Keratinocyte (primary cell): ENCODE measurements at regions not wholly inside any gene's neighbourhood (a gene's known extent, or its start where the extent isn't known, plus 50 kb on each side); places are given as distances from the start of the nearest gene placed in this dataset.

Experiments
- DNase-seq: peaks from one replicate; pipeline ENCODE4 v3.0.0-alpha.2; 2011; ENCODE audit warnings: low read depth, missing footprints, low spot score
- FAIRE-seq: peaks from 2 replicates; lab custom pipeline; 2011; peaks lifted over from hg19 to GRCh38; lab: Jason Lieb, UNC
- H2AFZ ChIP-seq: 2 replicates; pipeline ENCODE4 v1.6.0; 2012; ENCODE audit warnings: low read length, control low read depth, inconsistent platforms; ENCODE audit not compliant: control insufficient read depth
- H3K27ac ChIP-seq: 2 replicates; pipeline ENCODE4 v1.5.1; 2011; ENCODE audit warnings: low read length; ENCODE audit not compliant: control insufficient read depth, insufficient read depth
- H3K27me3 ChIP-seq: 3 replicates; pipeline ENCODE4 v1.6.0; 2011; ENCODE audit warnings: low read length; ENCODE audit not compliant: control insufficient read depth, insufficient read depth; ENCODE audit errors: extremely low read depth
- H3K36me3 ChIP-seq, 2 experiments: 2 replicates in 1 of 2; 3 replicates in 1 of 2; pipeline ENCODE4 v1.5.1; 2011; ENCODE audit warnings: low read length in 2 of 2, mild to moderate bottlenecking in 1 of 2; ENCODE audit not compliant: control insufficient read depth in 2 of 2, insufficient read depth in 2 of 2; ENCODE audit errors: extremely low read depth in 1 of 2
- H3K4me1 ChIP-seq: 3 replicates; pipeline ENCODE4 v1.5.1; 2011; ENCODE audit warnings: low read length; ENCODE audit not compliant: control insufficient read depth, insufficient read depth; ENCODE audit errors: extremely low read depth
- H3K4me2 ChIP-seq: 3 replicates; pipeline ENCODE4 v1.6.0; 2011; ENCODE audit warnings: low read depth, low read length; ENCODE audit not compliant: control insufficient read depth, insufficient read depth; ENCODE audit errors: extremely low read depth
- H3K4me3 ChIP-seq, 3 experiments: fragments of 200-600 bp in 1 of 3; sonication (generic) in 1 of 3; 2 replicates in 2 of 3; 3 replicates in 1 of 3; pipeline ENCODE4 v1.5.1; 2011 to 2016; ENCODE audit warnings: low read length in 3 of 3, mild to moderate bottlenecking in 3 of 3, control low read depth in 2 of 3, inconsistent platforms in 1 of 3, low read depth in 1 of 3, mixed read lengths in 1 of 3, mixed run types in 1 of 3, moderate library complexity in 1 of 3; ENCODE audit not compliant: control insufficient read depth in 2 of 3, insufficient read depth in 2 of 3; ENCODE audit errors: extremely low read depth in 1 of 3
- H3K79me2 ChIP-seq: 2 replicates; pipeline ENCODE4 v1.6.0; 2012; ENCODE audit warnings: low read length; ENCODE audit not compliant: control insufficient read depth, insufficient read depth
- H3K9ac ChIP-seq: 3 replicates; pipeline ENCODE4 v1.6.0; 2011; ENCODE audit warnings: low read length; ENCODE audit not compliant: control insufficient read depth, insufficient read depth; ENCODE audit errors: extremely low read depth
- H3K9me1 ChIP-seq: 3 replicates; pipeline ENCODE4 v1.6.0; 2011; ENCODE audit warnings: low read length; ENCODE audit not compliant: control insufficient read depth, insufficient read depth; ENCODE audit errors: extremely low read depth
- H3K9me3 ChIP-seq: 2 replicates; pipeline ENCODE4 v1.5.1; 2012; ENCODE audit warnings: low read depth, low read length; ENCODE audit not compliant: control insufficient read depth
- H4K20me1 ChIP-seq: 3 replicates; pipeline ENCODE4 v1.6.0; 2011; ENCODE audit warnings: low read length; ENCODE audit not compliant: control insufficient read depth, insufficient read depth; ENCODE audit errors: extremely low read depth
- CTCF ChIP-seq, 3 experiments: IDR thresholded peaks in 1 of 3; conservative IDR thresholded peaks in 1 of 3; optimal IDR thresholded peaks in 1 of 3; 2 replicates in 2 of 3; 3 replicates in 1 of 3; pipeline versions ENCODE3 to v1.5.1; 2011; ENCODE audit warnings: low read length in 3 of 3, mild to moderate bottlenecking in 3 of 3, moderate library complexity in 2 of 3, control low read depth in 1 of 3, inconsistent platforms in 1 of 3; ENCODE audit not compliant: insufficient read depth in 2 of 3; ENCODE audit errors: extremely low read depth in 1 of 3
- EZH2 ChIP-seq: IDR thresholded peaks from one replicate; pipeline ENCODE4 v1.6.1; 2012; ENCODE audit warnings: inconsistent platforms, mild to moderate bottlenecking, low read length, moderate library complexity
- dilution Hi-C: fragments of 300-500 bp; cut with MboI; formaldehyde crosslinking; loops from one replicate; pipeline ENCODE4 v1.7.0; 2020; ENCODE audit warnings: low sequenced_read_pairs; ENCODE audit not compliant: extremely low pct_ligation_motif_present

- FAIRE-seq: no peak
- no peak overlapping the region for H3K4me3 ChIP-seq
- no peaks in the 10 kb centered on the region for H3K4me1 ChIP-seq
- no peaks in the 10 kb centered on the region for H4K20me1 ChIP-seq
- H3K4me2 ChIP-seq: no peak overlapping the region
- no peak overlapping the region for H3K27ac ChIP-seq
- no peaks in the 10 kb centered on the region for H3K9me3 ChIP-seq
- H3K36me3 ChIP-seq: no peaks in the 10 kb centered on the region
- dilution Hi-C loops: no loop called here
- H2AFZ ChIP-seq: no peak overlapping the region
- H3K9ac ChIP-seq: no peak overlapping the region
- H3K27me3 ChIP-seq: no peaks in the 10 kb centered on the region
- no peak for DNase-seq
- no peaks in the 10 kb centered on the region for H3K9me1 ChIP-seq
- no peaks in the 10 kb centered on the region for H3K79me2 ChIP-seq
- TF ChIP-seq EZH2 (no peak), CTCF (optimal IDR thresholded peaks at IDR 0.05 in 1 of 3, IDR thresholded peaks at IDR 0.05 in 1 of 3, conservative IDR thresholded peaks at IDR 0.05 in 1 of 3; ENCODE audit: extremely low read depth in 1 of 3, insufficient read depth in 2 of 3, low read length in 3 of 3) (no peak)
Measured at GRCh38 chr18:38402509-38402908, 836.9 kb upstream of the CELF4 start.

GRCh38 chr18:38397094-38397493, 831.5 kb upstream of the CELF4 start:
- no peak overlapping the region for H2AFZ ChIP-seq
- no peaks in the 10 kb centered on the region for H3K27me3 ChIP-seq
- DNase-seq (no peak), FAIRE-seq (no peak)
- H3K9me3 ChIP-seq: no peaks in the 10 kb centered on the region
- TF ChIP-seq CTCF (optimal IDR thresholded peaks at IDR 0.05 in 1 of 3, IDR thresholded peaks at IDR 0.05 in 1 of 3, conservative IDR thresholded peaks at IDR 0.05 in 1 of 3; ENCODE audit: extremely low read depth in 1 of 3, insufficient read depth in 2 of 3, low read length in 3 of 3) (no peak), EZH2 (no peak)
- no peak overlapping the region for H3K9ac ChIP-seq
- no peaks in the 10 kb centered on the region for H3K79me2 ChIP-seq
- dilution Hi-C loops: no loop called here
- no peaks in the 10 kb centered on the region for H4K20me1 ChIP-seq
- no peaks in the 10 kb centered on the region for H3K9me1 ChIP-seq
- H3K4me1 ChIP-seq: no peaks in the 10 kb centered on the region
- no peak overlapping the region for H3K27ac ChIP-seq
- H3K4me2 ChIP-seq: no peak overlapping the region
- H3K36me3 ChIP-seq: no peaks in the 10 kb centered on the region
- H3K4me3 ChIP-seq: no peak overlapping the region
